ENCODE measurements at regions not wholly inside any gene's neighbourhood (a gene's known extent, or its start where the extent isn't known, plus 50 kb on each side); places are given as distances from the start of the nearest gene placed in this dataset.

DNA sequence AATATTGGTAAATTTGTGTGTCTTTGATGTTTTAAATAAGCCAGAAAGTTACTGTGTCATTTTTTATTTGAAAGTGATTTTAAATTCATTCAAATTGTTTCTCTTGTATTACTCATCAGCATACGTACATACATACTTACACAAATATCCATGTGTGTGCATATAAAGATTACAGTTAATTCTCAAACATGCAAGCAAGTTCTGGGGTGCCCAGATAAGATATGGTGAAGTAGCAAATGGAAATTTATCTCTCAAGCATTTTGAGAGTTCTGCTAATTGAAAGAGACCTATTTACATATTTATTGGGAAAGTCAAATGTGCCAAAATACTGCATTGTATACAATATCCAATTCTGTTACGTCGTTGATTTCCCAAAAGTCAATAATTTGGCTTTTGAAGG is 1024.0 kb upstream of the CNTN5 start:
- Mint-ChIP-seq H3K9me3 (peaks cover 0 to 4% of the 10 kb centered on the region in 2 experiments; a peak in 3 of 5 replicates), H3K4me1 (peaks cover 14 to 18% of the 10 kb centered on the region in 2 experiments), H3K27me3 (ENCODE audit: low read depth) (no peaks in the 10 kb centered on the region), H3K36me3 (ENCODE audit: insufficient read depth in 1 of 3, low read depth in 3 of 3) (peaks cover 0 to 5% (median 0%) of the 10 kb centered on the region in 3 experiments; a peak in 2 of 7 replicates), H3K27ac (no peak overlapping the region), H3K4me3 (no peak overlapping the region)
- Histone ChIP-seq H3K14ac (ENCODE audit: insufficient read depth, low read length) (no peak overlapping the region), H3K56ac (ENCODE audit: insufficient read length, low read depth, low read length) (no peak overlapping the region), H2BK12ac (ENCODE audit: insufficient read length, low read depth, low read length) (no peak overlapping the region), H4K20me1 (ENCODE audit: control insufficient read depth, insufficient read depth, insufficient read length) (no peaks in the 10 kb centered on the region), H3K4me2 (ENCODE audit: insufficient read depth, insufficient read length, low read length) (no peak overlapping the region), H3K27ac (ENCODE audit: insufficient read length, low read depth, low read length) (no peak overlapping the region), H3K23me2 (ENCODE audit: insufficient read length, low read depth, low read length, poor library complexity, severe bottlenecking) (no peaks in the 10 kb centered on the region), H4K8ac (replicated peaks; ENCODE audit: insufficient read length, low read depth, low read length) (no peak overlapping the region), H3K18ac (ENCODE audit: insufficient read length, low read depth, low read length) (no peak overlapping the region), H3K4me1 (ENCODE audit: insufficient read depth, low read length) (peaks cover 3% of the 10 kb centered on the region; the same call in 1 of the 2 replicates), H3K79me1 (ENCODE audit: insufficient read depth, low read depth, low read length, poor library complexity, severe bottlenecking) (no peaks in the 10 kb centered on the region), H4K91ac (ENCODE audit: insufficient read length, low read depth, low read length) (no peak overlapping the region), H3T11ph (ENCODE audit: low read length) (no peak overlapping the region), H3K27me3 (ENCODE audit: insufficient read depth, low read length) (no peaks in the 10 kb centered on the region), H3K79me2 (ENCODE audit: insufficient read depth, low read length) (no peaks in the 10 kb centered on the region), H3K9me3 (ENCODE audit: control insufficient read depth, low read depth, low read length) (no peaks in the 10 kb centered on the region), H2BK5ac (ENCODE audit: insufficient read length, low read length) (no peak overlapping the region), H3K9ac (ENCODE audit: extremely low read depth, insufficient read length, low read length) (no peak overlapping the region), H2AK5ac (ENCODE audit: insufficient read length, low read length) (no peak overlapping the region), H3K23ac (ENCODE audit: insufficient read length, low read depth, low read length) (no peak overlapping the region), H2BK20ac (ENCODE audit: low read depth, low read length, poor library complexity, severe bottlenecking) (no peak overlapping the region), H2BK15ac (ENCODE audit: low read depth, low read length) (no peak overlapping the region), H3K4ac (ENCODE audit: low read depth, low read length) (no peak overlapping the region), H2AFZ (ENCODE audit: low read length) (no peak overlapping the region), H4K5ac (ENCODE audit: insufficient read length, low read depth, low read length) (no peak overlapping the region), H2BK120ac (ENCODE audit: low read depth, low read length, poor library complexity, severe bottlenecking) (no peak overlapping the region)
- DNase-seq = no peak
- TF ChIP-seq, protein P1, sequence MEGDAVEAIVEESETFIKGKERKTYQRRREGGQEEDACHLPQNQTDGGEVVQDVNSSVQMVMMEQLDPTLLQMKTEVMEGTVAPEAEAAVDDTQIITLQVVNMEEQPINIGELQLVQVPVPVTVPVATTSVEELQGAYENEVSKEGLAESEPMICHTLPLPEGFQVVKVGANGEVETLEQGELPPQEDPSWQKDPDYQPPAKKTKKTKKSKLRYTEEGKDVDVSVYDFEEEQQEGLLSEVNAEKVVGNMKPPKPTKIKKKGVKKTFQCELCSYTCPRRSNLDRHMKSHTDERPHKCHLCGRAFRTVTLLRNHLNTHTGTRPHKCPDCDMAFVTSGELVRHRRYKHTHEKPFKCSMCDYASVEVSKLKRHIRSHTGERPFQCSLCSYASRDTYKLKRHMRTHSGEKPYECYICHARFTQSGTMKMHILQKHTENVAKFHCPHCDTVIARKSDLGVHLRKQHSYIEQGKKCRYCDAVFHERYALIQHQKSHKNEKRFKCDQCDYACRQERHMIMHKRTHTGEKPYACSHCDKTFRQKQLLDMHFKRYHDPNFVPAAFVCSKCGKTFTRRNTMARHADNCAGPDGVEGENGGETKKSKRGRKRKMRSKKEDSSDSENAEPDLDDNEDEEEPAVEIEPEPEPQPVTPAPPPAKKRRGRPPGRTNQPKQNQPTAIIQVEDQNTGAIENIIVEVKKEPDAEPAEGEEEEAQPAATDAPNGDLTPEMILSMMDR (conservative IDR thresholded peaks at IDR 0.05) = no peak
- WGBS (ENCODE audit: extremely low coverage, insufficient read length, low lambda C conversion rate) = no CpG with 5 or more reads among the region's 3 CpGs
